GM18868 (cell line): ENCODE measurements at regions not wholly inside any gene's neighbourhood (a gene's known extent, or its start where the extent isn't known, plus 50 kb on each side); places are given as distances from the start of the nearest gene placed in this dataset.
"Not testable (repeated sequence)": the region's sequence is repeated elsewhere in the genome, so short reads cannot be mapped to it uniquely, and the experiment has no call there.

Source experiments
- ATAC-seq: cut with Tn5 transposase; IDR thresholded peaks from one replicate; pipeline ENCODE4 v1.9.1; 2021; ENCODE audit warnings: mild to moderate bottlenecking, moderate library complexity; ENCODE audit not compliant: unreplicated experiment

GRCh38 chr20:22106308-22106938 lies 401.0 kb downstream of the PAX1 start:
- no peak for ATAC-seq

GRCh38 chr20:22101606-22102005 lies 396.1 kb downstream of the PAX1 start:
- ATAC-seq = no peak

GRCh38 chr20:22100686-22101085 lies 395.2 kb downstream of the PAX1 start:
- ATAC-seq = no peak

GRCh38 chr20:22099348-22099747 lies 393.9 kb downstream of the PAX1 start:
- no peak for ATAC-seq

- no peak for ATAC-seq
Observed at GRCh38 chr20:22098511-22098910, 393.0 kb downstream of the PAX1 start.

GRCh38 chr20:22093122-22093521 lies 387.7 kb downstream of the PAX1 start:
- ATAC-seq = no peak

GRCh38 chr20:22088882-22089281 lies 383.4 kb downstream of the PAX1 start:
- ATAC-seq = no peak

- no peak for ATAC-seq
Observed at GRCh38 chr20:22080985-22081384, 375.5 kb downstream of the PAX1 start.

GRCh38 chr20:22074635-22075034 lies 369.2 kb downstream of the PAX1 start:
- ATAC-seq = no peak

GRCh38 chr20:22071841-22072240 lies 366.4 kb downstream of the PAX1 start:
- no peak for ATAC-seq

GRCh38 chr20:22070610-22071058 lies 365.2 kb downstream of the PAX1 start:
- ATAC-seq = no peak

- no peak for ATAC-seq
Observed at GRCh38 chr20:22063753-22064152, 358.3 kb downstream of the PAX1 start.

GRCh38 chr20:22062874-22063273 lies 357.4 kb downstream of the PAX1 start:
- no peak for ATAC-seq

GRCh38 chr20:22060610-22061009 lies 355.1 kb downstream of the PAX1 start:
- ATAC-seq = no peak

- no peak for ATAC-seq
Observed at GRCh38 chr20:22058746-22059145, 353.3 kb downstream of the PAX1 start.

GRCh38 chr20:22055981-22056380 lies 350.5 kb downstream of the PAX1 start:
- no peak for ATAC-seq

GRCh38 chr20:22052025-22052650 lies 346.7 kb downstream of the PAX1 start:
- ATAC-seq = no peak

- ATAC-seq = not testable (repeated sequence)
Observed at GRCh38 chr20:22045956-22046507, 340.6 kb downstream of the PAX1 start.

- no peak for ATAC-seq
Observed at GRCh38 chr20:22027423-22027822, 322.0 kb downstream of the PAX1 start.

GRCh38 chr20:22020201-22020600 lies 314.7 kb downstream of the PAX1 start:
- no peak for ATAC-seq

- ATAC-seq = no peak
Observed at GRCh38 chr20:22008456-22008855, 303.0 kb downstream of the PAX1 start.

GRCh38 chr20:22006306-22006705 lies 300.8 kb downstream of the PAX1 start:
- ATAC-seq = no peak
